Activated CD4-positive, alpha-beta T cell treated with anti-CD3 and anti-CD28 coated beads for 36 hours (primary cell): ENCODE measurements at regions not wholly inside any gene's neighbourhood (a gene's known extent, or its start where the extent isn't known, plus 50 kb on each side); places are given as distances from the start of the nearest gene placed in this dataset.
"Not testable (repeated sequence)": the region's sequence is repeated elsewhere in the genome, so short reads cannot be mapped to it uniquely, and the experiment has no call there.

ENCODE experiments used
- ATAC-seq: fragments of 200-7000 bp; cut with Tn5 transposase; one replicate; pipeline ENCODE4 v1.10.0; 2021; ENCODE audit warnings: mild to moderate bottlenecking, moderate library complexity
- CTCF ChIA-PET: fragments of 350-600 bp; sonication (Branson Sonifier 250); formaldehyde crosslinking; loops from one replicate; lab custom pipeline; 2021; ENCODE audit warnings: antibody characterized with exemption; lab: Charles Lee
- POLR2A ChIA-PET: fragments of 350-600 bp; sonication (Branson Sonifier 250); formaldehyde crosslinking; loops from one replicate; lab custom pipeline; 2021; ENCODE audit warnings: antibody characterized with exemption, inconsistent platforms; lab: Charles Lee
- DNase-seq: peaks from one replicate; pipeline ENCODE4 v3.0.0-alpha.2; 2020
- H3K27ac Mint-ChIP-seq: one replicate; pipeline ENCODE4 v1.8.0; 2021; ENCODE audit warnings: mixed read lengths
- H3K27me3 Mint-ChIP-seq: one replicate; pipeline ENCODE4 v1.8.0; 2021; ENCODE audit warnings: mixed read lengths
- H3K36me3 Mint-ChIP-seq: one replicate; pipeline ENCODE4 v1.8.0; 2021; ENCODE audit warnings: low read depth, mixed read lengths
- H3K4me1 Mint-ChIP-seq: one replicate; pipeline ENCODE4 v1.8.0; 2021; ENCODE audit warnings: mixed read lengths
- H3K4me3 Mint-ChIP-seq: one replicate; pipeline ENCODE4 v1.8.0; 2021; ENCODE audit warnings: mild to moderate bottlenecking, moderate library complexity, mixed read lengths
- H3K9me3 Mint-ChIP-seq: one replicate; pipeline ENCODE4 v1.8.0; 2021; ENCODE audit warnings: low read depth, mixed read lengths
- intact Hi-C, 2 experiments: fragments of 100-400 bp; cut with DNase I in 1 of 2; cut with micrococcal nuclease in 1 of 2; formaldehyde crosslinking; loops; one replicate each; pipeline versions ENCODE4 v1.14.2 to v1.15.1; 2022 to 2024; cut with DNase I, micrococcal nuclease

GRCh38 chrX:89350024-89350423 is 571.7 kb upstream of the TGIF2LX start:
- H3K9me3 Mint-ChIP-seq, ATAC-seq, CTCF ChIA-PET, H3K27ac Mint-ChIP-seq, H3K36me3 Mint-ChIP-seq, intact Hi-C loops, H3K4me1 Mint-ChIP-seq, H3K4me3 Mint-ChIP-seq, H3K27me3 Mint-ChIP-seq, POLR2A ChIA-PET: not testable (repeated sequence)
- DNase-seq, result peak; percentile 3

GRCh38 chrX:89369904-89370303 is 551.8 kb upstream of the TGIF2LX start:
- ATAC-seq, H3K9me3 Mint-ChIP-seq, DNase-seq, H3K36me3 Mint-ChIP-seq, POLR2A ChIA-PET, intact Hi-C loops, H3K27me3 Mint-ChIP-seq, H3K4me1 Mint-ChIP-seq, H3K4me3 Mint-ChIP-seq, H3K27ac Mint-ChIP-seq, CTCF ChIA-PET: not testable (repeated sequence)

- POLR2A ChIA-PET, DNase-seq, H3K27me3 Mint-ChIP-seq, H3K9me3 Mint-ChIP-seq, ATAC-seq, intact Hi-C loops, H3K36me3 Mint-ChIP-seq, H3K4me1 Mint-ChIP-seq, H3K4me3 Mint-ChIP-seq, H3K27ac Mint-ChIP-seq, CTCF ChIA-PET: not testable (repeated sequence)
These were observed 528.7 kb upstream of the TGIF2LX start for GRCh38 chrX:89393004-89393403.

GRCh38 chrX:89402818-89403217 is 518.9 kb upstream of the TGIF2LX start:
- H3K9me3 Mint-ChIP-seq, H3K36me3 Mint-ChIP-seq, DNase-seq, ATAC-seq, H3K27me3 Mint-ChIP-seq, H3K4me1 Mint-ChIP-seq, H3K27ac Mint-ChIP-seq, CTCF ChIA-PET, intact Hi-C loops, H3K4me3 Mint-ChIP-seq: not testable (repeated sequence)
- POLR2A ChIA-PET, result interaction anchor here (0.7 kb wide), 1 partner anchor 488 kb away, joined by 3 read pairs; no protein-coding TSS in a partner anchor

- H3K9me3 Mint-ChIP-seq, POLR2A ChIA-PET, DNase-seq, H3K27me3 Mint-ChIP-seq, CTCF ChIA-PET, H3K27ac Mint-ChIP-seq, H3K36me3 Mint-ChIP-seq, intact Hi-C loops, H3K4me1 Mint-ChIP-seq, ATAC-seq, H3K4me3 Mint-ChIP-seq: not testable (repeated sequence)
These were observed 516.6 kb upstream of the TGIF2LX start for GRCh38 chrX:89405148-89405547.

- H3K27me3 Mint-ChIP-seq, H3K4me1 Mint-ChIP-seq, H3K4me3 Mint-ChIP-seq, H3K27ac Mint-ChIP-seq, H3K36me3 Mint-ChIP-seq, ATAC-seq, intact Hi-C loops, CTCF ChIA-PET, POLR2A ChIA-PET, DNase-seq, H3K9me3 Mint-ChIP-seq: not testable (repeated sequence)
These were observed 504.8 kb upstream of the TGIF2LX start for GRCh38 chrX:89416930-89417329.

GRCh38 chrX:89432652-89433231 is 489.0 kb upstream of the TGIF2LX start:
- H3K4me3 Mint-ChIP-seq, CTCF ChIA-PET, ATAC-seq, DNase-seq, intact Hi-C loops, H3K4me1 Mint-ChIP-seq, POLR2A ChIA-PET, H3K27ac Mint-ChIP-seq, H3K36me3 Mint-ChIP-seq, H3K9me3 Mint-ChIP-seq, H3K27me3 Mint-ChIP-seq: not testable (repeated sequence)
